ENCODE measurements at regions not wholly inside any gene's neighbourhood (a gene's known extent, or its start where the extent isn't known, plus 50 kb on each side); places are given as distances from the start of the nearest gene placed in this dataset.

DNA sequence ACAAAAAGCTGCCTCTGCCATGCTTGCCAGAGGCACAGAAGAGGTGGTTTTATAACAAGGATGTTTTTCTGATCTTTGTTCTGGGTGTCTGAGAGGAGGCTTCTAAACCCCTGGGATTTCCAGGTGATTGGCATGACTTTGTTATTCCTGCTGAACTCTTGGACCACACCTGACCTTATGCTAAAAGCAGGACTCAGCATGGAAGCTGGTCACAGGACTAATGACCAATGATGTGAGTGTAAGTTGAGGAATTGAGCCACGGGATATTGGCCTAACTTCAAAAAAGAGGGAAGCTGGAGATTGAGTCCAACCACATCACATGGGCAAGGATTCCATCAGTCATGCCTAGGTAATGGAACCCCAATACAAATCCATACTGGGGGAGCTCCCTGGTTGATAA, 437.9 kb downstream of the POM121L12 start:
- TF ChIP-seq, protein P1, sequence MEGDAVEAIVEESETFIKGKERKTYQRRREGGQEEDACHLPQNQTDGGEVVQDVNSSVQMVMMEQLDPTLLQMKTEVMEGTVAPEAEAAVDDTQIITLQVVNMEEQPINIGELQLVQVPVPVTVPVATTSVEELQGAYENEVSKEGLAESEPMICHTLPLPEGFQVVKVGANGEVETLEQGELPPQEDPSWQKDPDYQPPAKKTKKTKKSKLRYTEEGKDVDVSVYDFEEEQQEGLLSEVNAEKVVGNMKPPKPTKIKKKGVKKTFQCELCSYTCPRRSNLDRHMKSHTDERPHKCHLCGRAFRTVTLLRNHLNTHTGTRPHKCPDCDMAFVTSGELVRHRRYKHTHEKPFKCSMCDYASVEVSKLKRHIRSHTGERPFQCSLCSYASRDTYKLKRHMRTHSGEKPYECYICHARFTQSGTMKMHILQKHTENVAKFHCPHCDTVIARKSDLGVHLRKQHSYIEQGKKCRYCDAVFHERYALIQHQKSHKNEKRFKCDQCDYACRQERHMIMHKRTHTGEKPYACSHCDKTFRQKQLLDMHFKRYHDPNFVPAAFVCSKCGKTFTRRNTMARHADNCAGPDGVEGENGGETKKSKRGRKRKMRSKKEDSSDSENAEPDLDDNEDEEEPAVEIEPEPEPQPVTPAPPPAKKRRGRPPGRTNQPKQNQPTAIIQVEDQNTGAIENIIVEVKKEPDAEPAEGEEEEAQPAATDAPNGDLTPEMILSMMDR (IDR thresholded peaks at IDR 0.05): no peak
- TF ChIP-seq POLR2A (IDR thresholded peaks at IDR 0.05) (no peak), POLR2AphosphoS5 (IDR thresholded peaks at IDR 0.05) (no peak)

Data from breast epithelium (tissue), 3 donors.